ENCODE measurements at regions not wholly inside any gene's neighbourhood (a gene's known extent, or its start where the extent isn't known, plus 50 kb on each side); places are given as distances from the start of the nearest gene placed in this dataset.

DNA sequence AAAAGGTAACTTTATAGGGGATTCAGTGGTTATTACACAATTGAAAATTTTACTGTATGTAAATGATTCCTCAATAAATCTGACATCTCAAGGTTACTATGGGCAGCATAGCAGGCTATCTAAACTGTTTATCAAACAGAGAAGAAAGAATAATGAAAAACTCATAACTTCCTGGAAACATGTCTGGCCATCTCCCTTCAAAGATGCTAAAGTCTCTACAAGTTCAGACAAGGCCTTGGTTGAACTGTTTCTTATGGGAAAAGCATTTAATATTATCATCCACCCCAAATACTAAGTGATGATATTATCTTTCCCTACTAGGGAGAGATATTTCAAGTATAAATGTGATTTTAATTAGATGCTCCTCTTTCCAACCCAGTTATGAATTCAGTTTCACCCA is 114.9 kb downstream of the ARRDC4 start:
- TF ChIP-seq EZH2 (IDR thresholded peaks at IDR 0.05) (no peak), POLR2AphosphoS5 (IDR thresholded peaks at IDR 0.05; ENCODE audit: borderline replicate concordance, low read depth, low read length) (no peak)
